GM12878 (cell line): ENCODE measurements at regions not wholly inside any gene's neighbourhood (a gene's known extent, or its start where the extent isn't known, plus 50 kb on each side); places are given as distances from the start of the nearest gene placed in this dataset.

ENCODE experiments used
- ATAC-seq: fragments of 200-7000 bp; cut with Tn5 transposase; 3 replicates; pipeline ENCODE4 v1.9.1; 2020; ENCODE audit warnings: mild to moderate bottlenecking, moderate library complexity
- BruUV-seq: library from RNA; stranded (reverse); fragments of 400-500 nt; replicated peaks from 2 replicates; lab custom pipeline; 2021; lab: Mats Ljungman, UMichigan
- CTCF ChIA-PET: fragments of 300-600 bp; sonication (Branson Sonifier 250); formaldehyde crosslinking; extraction: SDS; loops from one replicate; lab custom pipeline; 2021; ENCODE audit warnings: inconsistent platforms; lab: Yijun Ruan, JAX
- POLR2A ChIA-PET: fragments of 350-600 bp; formaldehyde crosslinking; extraction: SDS; loops from one replicate; lab custom pipeline; 2021; ENCODE audit warnings: inconsistent platforms; lab: Charles Lee
- RAD21 ChIA-PET: fragments of 300-600 bp; sonication (Branson Sonifier 250); formaldehyde crosslinking; loops from one replicate; lab custom pipeline; 2023; ENCODE audit warnings: antibody characterized with exemption; ENCODE audit not compliant: unreplicated experiment; lab: Charles Lee
- SMC1A ChIA-PET: fragments of 300-600 bp; sonication (Branson Sonifier 250); formaldehyde crosslinking; loops from one replicate; lab custom pipeline; 2023; ENCODE audit not compliant: unreplicated experiment, uncharacterized antibody; lab: Charles Lee
- DNase-seq: peaks from one replicate; pipeline ENCODE4 v3.0.0-alpha.2; 2011; ENCODE audit warnings: low read depth, low spot score
- FAIRE-seq: peaks from 3 replicates; lab custom pipeline; 2011; peaks lifted over from hg19 to GRCh38; lab: Jason Lieb, UNC
- H2AFZ ChIP-seq: 2 replicates; pipeline ENCODE4 v1.6.0; 2011; ENCODE audit warnings: low read depth, low read length, control low read depth; ENCODE audit not compliant: control insufficient read depth
- H3K27ac ChIP-seq: 2 replicates; pipeline ENCODE4 v1.5.1; 2011; ENCODE audit warnings: control low read depth; ENCODE audit not compliant: control insufficient read depth, insufficient read depth
- H3K27me3 ChIP-seq, 2 experiments: replicated peaks in 1 of 2; 2 replicates each; pipeline versions ENCODE4 v1.6.0 to v1.6.1; 2011; ENCODE audit warnings: low read length in 1 of 2; ENCODE audit not compliant: control insufficient read depth in 2 of 2, insufficient read depth in 2 of 2
- H3K36me3 ChIP-seq, 2 experiments: 2 replicates each; pipeline ENCODE4 v1.5.1; 2011; ENCODE audit warnings: low read length in 1 of 2; ENCODE audit not compliant: control insufficient read depth in 2 of 2, insufficient read depth in 2 of 2
- H3K4me1 ChIP-seq: 2 replicates; pipeline ENCODE4 v1.6.1; 2011; ENCODE audit warnings: mild to moderate bottlenecking, low read length, moderate library complexity, mixed read lengths; ENCODE audit not compliant: control insufficient read depth, insufficient read depth
- H3K4me2 ChIP-seq: 2 replicates; pipeline ENCODE4 v1.6.0; 2011; ENCODE audit warnings: control low read depth; ENCODE audit not compliant: control insufficient read depth, insufficient read depth
- H3K4me3 ChIP-seq: fragments of 200-600 bp; sonication (generic); 2 replicates; pipeline ENCODE4 v1.5.1; 2016
- H3K79me2 ChIP-seq: 2 replicates; pipeline ENCODE4 v1.6.0; 2011; ENCODE audit warnings: low read length; ENCODE audit not compliant: control insufficient read depth, insufficient read depth
- H3K9ac ChIP-seq: 2 replicates; pipeline ENCODE4 v1.8.0; 2011; ENCODE audit warnings: low read length, control low read depth, mixed read lengths; ENCODE audit not compliant: control insufficient read depth, insufficient read depth
- H3K9me3 ChIP-seq: replicated peaks from 3 replicates; pipeline ENCODE4 v1.5.1; 2011; ENCODE audit warnings: mild to moderate bottlenecking, low read length; ENCODE audit not compliant: control insufficient read depth, insufficient read depth
- H4K20me1 ChIP-seq: 2 replicates; pipeline ENCODE4 v1.6.0; 2011; ENCODE audit not compliant: control insufficient read depth, insufficient read depth
- BMI1 ChIP-seq: fragments of 450-650 bp; IDR thresholded peaks from 2 replicates; pipeline ENCODE4 v1.6.1; 2016; ENCODE audit warnings: mild to moderate bottlenecking, moderate library complexity, borderline replicate concordance
- CHD2 ChIP-seq: IDR thresholded peaks from 2 replicates; pipeline ENCODE4 v1.6.1; 2011; ENCODE audit warnings: low read depth, low read length, improper control_type of control experiment, borderline replicate concordance
- EED ChIP-seq: sonication (generic); IDR thresholded peaks from 2 replicates; pipeline ENCODE4 v1.6.1; 2016; ENCODE audit warnings: antibody characterized with exemption, low read depth
- ETV6 ChIP-seq, 2 experiments: fragments of 450-650 bp in 1 of 2; IDR thresholded peaks in 1 of 2; conservative IDR thresholded peaks in 1 of 2; 2 replicates each; pipeline ENCODE4 v1.6.1; 2014; ENCODE audit warnings: antibody characterized with exemption in 1 of 2, borderline replicate concordance in 1 of 2, low read depth in 1 of 2, mild to moderate bottlenecking in 1 of 2, moderate library complexity in 1 of 2
- FOXM1 ChIP-seq: IDR thresholded peaks from 2 replicates; pipeline ENCODE4 v1.6.1; 2012; ENCODE audit warnings: low read depth, mild to moderate bottlenecking, inconsistent platforms, low read length, moderate library complexity
- IKZF2 ChIP-seq, 2 experiments: fragments of 450-650 bp; IDR thresholded peaks; 2 replicates each; pipeline ENCODE4 v1.6.1; 2017; ENCODE audit warnings: mild to moderate bottlenecking in 2 of 2, moderate library complexity in 2 of 2
- JUND ChIP-seq: IDR thresholded peaks from 2 replicates; pipeline ENCODE4 v1.6.1; 2012; ENCODE audit warnings: low read depth, mild to moderate bottlenecking, low read length, improper control_type of control experiment, moderate library complexity
- MTA3 ChIP-seq: IDR thresholded peaks from 2 replicates; pipeline ENCODE4 v1.6.1; 2012; ENCODE audit warnings: low read length, inconsistent platforms, borderline replicate concordance
- NBN ChIP-seq: fragments of 450-650 bp; IDR thresholded peaks from 2 replicates; pipeline ENCODE4 v1.6.1; 2016
- POLR2AphosphoS5 ChIP-seq: IDR thresholded peaks from 2 replicates; pipeline ENCODE4 v1.6.1; 2011; ENCODE audit warnings: mild to moderate bottlenecking, low read length, inconsistent platforms
- POU2F2 ChIP-seq: IDR thresholded peaks from 3 replicates; pipeline ENCODE4 v1.6.1; 2011; ENCODE audit warnings: low read depth, mild to moderate bottlenecking, low read length, borderline replicate concordance
- RUNX3 ChIP-seq: IDR thresholded peaks from 2 replicates; pipeline ENCODE4 v1.6.1; 2012; ENCODE audit warnings: low read length, inconsistent platforms
- SIX5 ChIP-seq: IDR thresholded peaks from 2 replicates; pipeline ENCODE4 v1.6.1; 2011; ENCODE audit warnings: mild to moderate bottlenecking, low read depth, low read length, moderate library complexity; ENCODE audit not compliant: severe bottlenecking
- TBL1XR1 ChIP-seq: IDR thresholded peaks from 2 replicates; pipeline ENCODE4 v1.6.1; 2012; ENCODE audit warnings: low read depth, low read length, improper control_type of control experiment
- TCF7 ChIP-seq: IDR thresholded peaks from 2 replicates; pipeline ENCODE4 v1.6.1; 2014; ENCODE audit warnings: antibody characterized with exemption, borderline replicate concordance
- ZNF622 ChIP-seq: fragments of 450-650 bp; IDR thresholded peaks from 2 replicates; pipeline ENCODE4 v1.6.1; 2017; ENCODE audit warnings: mild to moderate bottlenecking, inconsistent platforms
- WGBS: methylation state at CpG from one replicate; pipeline ENCODE4 v1.1.6; 2016; ENCODE audit warnings: low lambda C conversion rate; ENCODE audit not compliant: insufficient replicate concordance, insufficient coverage; ENCODE audit errors: missing lambda C conversion rate; 5-methylcytosine and 5-hydroxymethylcytosine counted together
- in situ Hi-C: fragments of 300-500 bp; cut with MboI; formaldehyde crosslinking; loops from 9 replicates; pipeline ENCODE4 v1.14.3; 2018; ENCODE audit warnings: mixed read lengths
- intact Hi-C: fragments of 100-400 bp; cut with micrococcal nuclease; formaldehyde crosslinking; loops from one replicate; pipeline ENCODE4 v1.14.2; 2022; ENCODE audit not compliant: unreplicated experiment
- TF ChIP-seq, protein P1 (sequence below): fragments of 450-650 bp; IDR thresholded peaks from 2 replicates; pipeline ENCODE4 v1.6.1; 2017; ENCODE audit warnings: low read depth, mild to moderate bottlenecking, moderate library complexity
- TF ChIP-seq, protein P2 (sequence below): IDR thresholded peaks from 2 replicates; pipeline ENCODE4 v1.6.1; 2011; ENCODE audit warnings: borderline replicate concordance, low read depth, mild to moderate bottlenecking, moderate library complexity, mixed read lengths, low read length; ENCODE audit not compliant: insufficient read depth; ENCODE audit errors: extremely low read length
- TF ChIP-seq, protein P3 (sequence below): IDR thresholded peaks from 2 replicates; pipeline ENCODE4 v1.6.1; 2012; ENCODE audit warnings: low read depth, low read length, improper control_type of control experiment

DNA sequence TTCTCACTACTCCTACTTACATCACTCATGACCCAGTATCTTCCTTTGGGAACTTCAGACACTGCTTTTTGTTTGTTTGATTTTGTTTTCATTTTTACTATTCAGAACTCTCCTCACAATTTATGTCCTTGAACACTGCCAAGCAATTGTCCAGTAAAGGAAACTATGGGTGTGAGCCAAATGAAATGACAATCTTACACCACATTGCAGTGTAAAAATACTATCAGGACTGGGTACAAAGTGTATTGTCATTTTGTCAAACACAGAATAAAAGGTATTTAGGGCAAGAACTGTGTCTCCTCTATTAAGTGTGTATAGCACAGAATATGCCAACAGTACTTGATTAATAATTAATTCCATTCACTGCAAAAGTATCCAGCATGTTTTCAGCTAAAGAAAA, 199.3 kb downstream of the ALG10B start (continued):
- TF ChIP-seq, protein P1, sequence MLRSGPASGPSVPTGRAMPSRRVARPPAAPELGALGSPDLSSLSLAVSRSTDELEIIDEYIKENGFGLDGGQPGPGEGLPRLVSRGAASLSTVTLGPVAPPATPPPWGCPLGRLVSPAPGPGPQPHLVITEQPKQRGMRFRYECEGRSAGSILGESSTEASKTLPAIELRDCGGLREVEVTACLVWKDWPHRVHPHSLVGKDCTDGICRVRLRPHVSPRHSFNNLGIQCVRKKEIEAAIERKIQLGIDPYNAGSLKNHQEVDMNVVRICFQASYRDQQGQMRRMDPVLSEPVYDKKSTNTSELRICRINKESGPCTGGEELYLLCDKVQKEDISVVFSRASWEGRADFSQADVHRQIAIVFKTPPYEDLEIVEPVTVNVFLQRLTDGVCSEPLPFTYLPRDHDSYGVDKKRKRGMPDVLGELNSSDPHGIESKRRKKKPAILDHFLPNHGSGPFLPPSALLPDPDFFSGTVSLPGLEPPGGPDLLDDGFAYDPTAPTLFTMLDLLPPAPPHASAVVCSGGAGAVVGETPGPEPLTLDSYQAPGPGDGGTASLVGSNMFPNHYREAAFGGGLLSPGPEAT, result no peak
- no peak for TF ChIP-seq IKZF2 (IDR thresholded peaks at IDR 0.05)
- no peak for TF ChIP-seq RUNX3
- TF ChIP-seq CHD2, result no peak
- no peak for TF ChIP-seq SIX5
- TF ChIP-seq TBL1XR1, result no peak
- TF ChIP-seq, protein P2, sequence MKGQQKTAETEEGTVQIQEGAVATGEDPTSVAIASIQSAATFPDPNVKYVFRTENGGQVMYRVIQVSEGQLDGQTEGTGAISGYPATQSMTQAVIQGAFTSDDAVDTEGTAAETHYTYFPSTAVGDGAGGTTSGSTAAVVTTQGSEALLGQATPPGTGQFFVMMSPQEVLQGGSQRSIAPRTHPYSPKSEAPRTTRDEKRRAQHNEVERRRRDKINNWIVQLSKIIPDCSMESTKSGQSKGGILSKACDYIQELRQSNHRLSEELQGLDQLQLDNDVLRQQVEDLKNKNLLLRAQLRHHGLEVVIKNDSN, result no peak
- no peak for TF ChIP-seq POLR2AphosphoS5
- TF ChIP-seq ETV6 (conservative IDR thresholded peaks at IDR 0.05 in 1 of 2, IDR thresholded peaks at IDR 0.05 in 1 of 2; ENCODE audit: borderline replicate concordance in 1 of 2, low read depth in 1 of 2), result no peak
- TF ChIP-seq ZNF622, result no peak

DNA sequence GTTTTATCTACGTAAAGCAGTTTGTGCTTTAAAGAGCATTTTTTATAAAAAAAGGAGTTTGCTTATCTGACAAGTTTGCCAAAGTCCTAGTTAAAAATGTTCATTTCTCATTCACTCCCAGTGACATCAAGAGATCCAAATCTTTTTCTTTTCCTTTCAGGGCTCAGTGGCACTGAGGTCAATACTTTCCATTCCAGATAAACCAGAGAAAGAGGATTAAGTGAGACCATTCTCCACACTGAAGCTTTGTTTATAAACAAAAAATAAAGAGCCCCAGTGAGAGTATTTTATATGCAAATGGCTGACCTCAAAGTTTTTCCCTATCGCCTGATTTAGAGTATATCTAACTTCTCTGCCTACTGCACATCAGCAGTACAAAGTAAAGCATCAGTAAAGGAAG, 199.8 kb downstream of the ALG10B start:
- in situ Hi-C loops, result no loop called here
- no peak for ATAC-seq
- TF ChIP-seq NBN (no peak), EED (no peak), TCF7 (no peak), JUND (no peak), BMI1 (no peak), POLR2AphosphoS5 (no peak), MTA3 (no peak), POU2F2 (no peak), FOXM1 (no peak)
- TF ChIP-seq, protein P3, sequence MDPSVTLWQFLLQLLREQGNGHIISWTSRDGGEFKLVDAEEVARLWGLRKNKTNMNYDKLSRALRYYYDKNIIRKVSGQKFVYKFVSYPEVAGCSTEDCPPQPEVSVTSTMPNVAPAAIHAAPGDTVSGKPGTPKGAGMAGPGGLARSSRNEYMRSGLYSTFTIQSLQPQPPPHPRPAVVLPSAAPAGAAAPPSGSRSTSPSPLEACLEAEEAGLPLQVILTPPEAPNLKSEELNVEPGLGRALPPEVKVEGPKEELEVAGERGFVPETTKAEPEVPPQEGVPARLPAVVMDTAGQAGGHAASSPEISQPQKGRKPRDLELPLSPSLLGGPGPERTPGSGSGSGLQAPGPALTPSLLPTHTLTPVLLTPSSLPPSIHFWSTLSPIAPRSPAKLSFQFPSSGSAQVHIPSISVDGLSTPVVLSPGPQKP, result no peak
- TF ChIP-seq, protein P2, result no peak

More for the DNA sequence above, 199.8 kb downstream of the ALG10B start:
- Histone ChIP-seq H3K27me3 (no peaks in the 10 kb centered on the region), H3K4me2 (no peak overlapping the region), H3K9me3 (no peaks in the 10 kb centered on the region), H3K36me3 (no peaks in the 10 kb centered on the region), H3K27ac (no peak overlapping the region), H3K79me2 (no peaks in the 10 kb centered on the region), H3K4me3 (no peak overlapping the region), H4K20me1 (no peaks in the 10 kb centered on the region), H3K4me1 (no peaks in the 10 kb centered on the region), H2AFZ (no peak overlapping the region), H3K9ac (no peak overlapping the region)
- FAIRE-seq (no peak), DNase-seq (no peak)
- no TSS peak for BruUV-seq
- CTCF ChIA-PET, result no interaction called here
- 2% methylated on average over 2 of the region's 2 CpGs for WGBS
- RAD21 ChIA-PET, result no interaction called here
- POLR2A ChIA-PET, result no interaction called here
- intact Hi-C loops, result no loop called here
- SMC1A ChIA-PET, result interaction anchor here (0.7 to 1.6 kb wide), 2 partner anchors 11 to 28 kb away, joined by 3 to 5 read pairs; no protein-coding TSS in a partner anchor
